HL-60 (cell line): ENCODE measurements at regions not wholly inside any gene's neighbourhood (a gene's known extent, or its start where the extent isn't known, plus 50 kb on each side); places are given as distances from the start of the nearest gene placed in this dataset.

Experiments used
- DNase-seq, 2 experiments: peaks; one replicate each; pipeline ENCODE4 v3.0.0-alpha.2; 2010 to 2020; ENCODE audit warnings: low read depth in 1 of 2, low spot score in 1 of 2
- H3K27ac ChIP-seq: fragments of 250-450 bp; sonication (Bioruptor Pico); replicated peaks from 2 replicates; pipeline ENCODE4 v1.5.1; 2020; ENCODE audit warnings: mild to moderate bottlenecking, moderate library complexity
- H3K27me3 ChIP-seq: fragments of 250-450 bp; sonication (Bioruptor Pico); 2 replicates; pipeline ENCODE4 v1.5.1; 2021; ENCODE audit warnings: mild to moderate bottlenecking, moderate library complexity; ENCODE audit not compliant: insufficient read depth, poor library complexity, severe bottlenecking
- H3K4me3 ChIP-seq: replicated peaks from 2 replicates; pipeline ENCODE4 v1.5.1; 2011; ENCODE audit warnings: mild to moderate bottlenecking, control low read depth, low read length; ENCODE audit not compliant: insufficient read depth
- GABPA ChIP-seq: IDR thresholded peaks from 2 replicates; pipeline ENCODE4 v1.6.1; 2012; ENCODE audit warnings: low read depth
- POLR2AphosphoS5 ChIP-seq: IDR thresholded peaks from 2 replicates; pipeline ENCODE4 v1.6.1; 2012; ENCODE audit warnings: low read depth
- SPI1 ChIP-seq: IDR thresholded peaks from 2 replicates; pipeline ENCODE4 v1.6.1; 2012; ENCODE audit warnings: low read depth, mild to moderate bottlenecking, borderline replicate concordance
- TF ChIP-seq, protein P1 (sequence below): IDR thresholded peaks from 2 replicates; pipeline ENCODE4 v1.6.1; 2012; ENCODE audit warnings: low read depth; ENCODE audit not compliant: insufficient replicate concordance
- TF ChIP-seq, protein P2 (sequence below): IDR thresholded peaks from one replicate; pipeline ENCODE4 v1.5.1; 2011; ENCODE audit warnings: low read length, control low read depth, inconsistent platforms; ENCODE audit not compliant: insufficient read depth

DNA sequence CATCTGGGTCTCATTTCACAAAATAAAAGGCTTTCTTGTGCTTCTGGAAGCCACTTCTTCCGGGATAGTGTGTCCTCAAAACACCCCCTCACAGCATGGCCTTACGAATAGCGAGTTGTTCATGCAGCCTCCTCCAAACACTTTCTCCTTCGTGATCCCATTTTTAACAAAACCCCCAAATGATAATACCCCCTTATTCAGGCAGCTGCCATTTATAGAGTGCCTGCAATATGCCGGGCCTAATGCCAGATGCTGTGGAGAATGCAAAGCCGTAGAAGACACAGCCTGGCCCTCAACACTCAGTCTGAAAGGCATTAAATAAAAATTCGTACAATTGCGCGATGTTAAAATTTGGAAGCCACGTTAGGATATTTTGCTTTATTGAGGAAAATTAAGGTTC lies 66.4 kb upstream of the SLC44A1 start:
- H3K4me3 ChIP-seq, result no peak overlapping the region
- DNase-seq, result no peak
- no peak for TF ChIP-seq GABPA
- H3K27ac ChIP-seq, result no peak overlapping the region
- H3K27me3 ChIP-seq, result no peaks in the 10 kb centered on the region

DNA sequence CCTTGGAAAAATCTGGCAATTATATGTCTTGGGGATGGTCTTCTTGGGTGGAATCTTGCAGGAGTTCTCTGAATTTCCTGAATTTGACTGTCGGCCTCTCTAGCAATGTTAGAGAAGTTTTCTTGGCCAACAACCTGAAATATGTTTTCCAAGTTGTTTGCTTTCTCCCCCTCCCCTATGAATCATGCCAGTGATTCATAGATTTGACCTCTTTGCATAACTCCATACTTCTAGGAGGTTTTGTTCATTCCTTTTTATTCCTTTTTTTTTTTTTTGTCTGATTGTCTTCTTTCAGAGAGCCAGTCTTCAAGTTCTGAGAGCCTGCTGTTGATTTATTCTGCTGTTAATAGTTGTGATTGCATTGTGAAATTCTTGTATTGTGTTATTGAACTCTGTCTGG lies 56.7 kb upstream of the SLC44A1 start:
- H3K27ac ChIP-seq, result no peak overlapping the region
- H3K4me3 ChIP-seq, result no peak overlapping the region
- TF ChIP-seq SPI1 (no peak), GABPA (no peak), POLR2AphosphoS5 (no peak)
- TF ChIP-seq, protein P1, sequence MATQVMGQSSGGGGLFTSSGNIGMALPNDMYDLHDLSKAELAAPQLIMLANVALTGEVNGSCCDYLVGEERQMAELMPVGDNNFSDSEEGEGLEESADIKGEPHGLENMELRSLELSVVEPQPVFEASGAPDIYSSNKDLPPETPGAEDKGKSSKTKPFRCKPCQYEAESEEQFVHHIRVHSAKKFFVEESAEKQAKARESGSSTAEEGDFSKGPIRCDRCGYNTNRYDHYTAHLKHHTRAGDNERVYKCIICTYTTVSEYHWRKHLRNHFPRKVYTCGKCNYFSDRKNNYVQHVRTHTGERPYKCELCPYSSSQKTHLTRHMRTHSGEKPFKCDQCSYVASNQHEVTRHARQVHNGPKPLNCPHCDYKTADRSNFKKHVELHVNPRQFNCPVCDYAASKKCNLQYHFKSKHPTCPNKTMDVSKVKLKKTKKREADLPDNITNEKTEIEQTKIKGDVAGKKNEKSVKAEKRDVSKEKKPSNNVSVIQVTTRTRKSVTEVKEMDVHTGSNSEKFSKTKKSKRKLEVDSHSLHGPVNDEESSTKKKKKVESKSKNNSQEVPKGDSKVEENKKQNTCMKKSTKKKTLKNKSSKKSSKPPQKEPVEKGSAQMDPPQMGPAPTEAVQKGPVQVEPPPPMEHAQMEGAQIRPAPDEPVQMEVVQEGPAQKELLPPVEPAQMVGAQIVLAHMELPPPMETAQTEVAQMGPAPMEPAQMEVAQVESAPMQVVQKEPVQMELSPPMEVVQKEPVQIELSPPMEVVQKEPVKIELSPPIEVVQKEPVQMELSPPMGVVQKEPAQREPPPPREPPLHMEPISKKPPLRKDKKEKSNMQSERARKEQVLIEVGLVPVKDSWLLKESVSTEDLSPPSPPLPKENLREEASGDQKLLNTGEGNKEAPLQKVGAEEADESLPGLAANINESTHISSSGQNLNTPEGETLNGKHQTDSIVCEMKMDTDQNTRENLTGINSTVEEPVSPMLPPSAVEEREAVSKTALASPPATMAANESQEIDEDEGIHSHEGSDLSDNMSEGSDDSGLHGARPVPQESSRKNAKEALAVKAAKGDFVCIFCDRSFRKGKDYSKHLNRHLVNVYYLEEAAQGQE, result no peak
- TF ChIP-seq, protein P2, sequence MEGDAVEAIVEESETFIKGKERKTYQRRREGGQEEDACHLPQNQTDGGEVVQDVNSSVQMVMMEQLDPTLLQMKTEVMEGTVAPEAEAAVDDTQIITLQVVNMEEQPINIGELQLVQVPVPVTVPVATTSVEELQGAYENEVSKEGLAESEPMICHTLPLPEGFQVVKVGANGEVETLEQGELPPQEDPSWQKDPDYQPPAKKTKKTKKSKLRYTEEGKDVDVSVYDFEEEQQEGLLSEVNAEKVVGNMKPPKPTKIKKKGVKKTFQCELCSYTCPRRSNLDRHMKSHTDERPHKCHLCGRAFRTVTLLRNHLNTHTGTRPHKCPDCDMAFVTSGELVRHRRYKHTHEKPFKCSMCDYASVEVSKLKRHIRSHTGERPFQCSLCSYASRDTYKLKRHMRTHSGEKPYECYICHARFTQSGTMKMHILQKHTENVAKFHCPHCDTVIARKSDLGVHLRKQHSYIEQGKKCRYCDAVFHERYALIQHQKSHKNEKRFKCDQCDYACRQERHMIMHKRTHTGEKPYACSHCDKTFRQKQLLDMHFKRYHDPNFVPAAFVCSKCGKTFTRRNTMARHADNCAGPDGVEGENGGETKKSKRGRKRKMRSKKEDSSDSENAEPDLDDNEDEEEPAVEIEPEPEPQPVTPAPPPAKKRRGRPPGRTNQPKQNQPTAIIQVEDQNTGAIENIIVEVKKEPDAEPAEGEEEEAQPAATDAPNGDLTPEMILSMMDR, result no peak
- peak in 1 of 2 experiments; percentile 54 for DNase-seq
- no peaks in the 10 kb centered on the region for H3K27me3 ChIP-seq

DNA sequence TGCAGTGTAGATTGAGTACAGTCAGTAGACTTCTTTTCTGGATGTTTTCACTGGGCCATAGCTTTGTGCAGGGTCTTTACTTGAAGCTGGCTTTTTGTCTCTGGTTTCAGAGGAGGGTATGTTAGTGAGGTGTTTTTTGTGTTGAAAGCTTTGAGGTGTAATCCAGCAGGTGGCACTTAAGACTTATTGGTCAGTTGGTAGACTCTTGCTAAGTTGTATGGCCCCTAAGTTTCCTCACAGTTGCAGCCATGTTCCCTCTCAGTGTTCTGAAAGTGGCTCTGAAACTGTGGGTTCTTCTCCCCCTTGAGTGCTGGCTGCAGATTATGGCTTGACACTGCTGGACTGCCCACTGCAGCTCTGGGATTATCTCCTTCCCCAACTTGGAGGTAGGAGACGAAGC lies 55.7 kb upstream of the SLC44A1 start:
- Histone ChIP-seq H3K27me3 (no peaks in the 10 kb centered on the region), H3K27ac (no peak overlapping the region), H3K4me3 (no peak overlapping the region)
- DNase-seq, result peak in 1 of 2 experiments; percentile 14
- TF ChIP-seq POLR2AphosphoS5, result no peak
- no peak for TF ChIP-seq GABPA
- no peak for TF ChIP-seq SPI1
- TF ChIP-seq, protein P1, result no peak

DNA sequence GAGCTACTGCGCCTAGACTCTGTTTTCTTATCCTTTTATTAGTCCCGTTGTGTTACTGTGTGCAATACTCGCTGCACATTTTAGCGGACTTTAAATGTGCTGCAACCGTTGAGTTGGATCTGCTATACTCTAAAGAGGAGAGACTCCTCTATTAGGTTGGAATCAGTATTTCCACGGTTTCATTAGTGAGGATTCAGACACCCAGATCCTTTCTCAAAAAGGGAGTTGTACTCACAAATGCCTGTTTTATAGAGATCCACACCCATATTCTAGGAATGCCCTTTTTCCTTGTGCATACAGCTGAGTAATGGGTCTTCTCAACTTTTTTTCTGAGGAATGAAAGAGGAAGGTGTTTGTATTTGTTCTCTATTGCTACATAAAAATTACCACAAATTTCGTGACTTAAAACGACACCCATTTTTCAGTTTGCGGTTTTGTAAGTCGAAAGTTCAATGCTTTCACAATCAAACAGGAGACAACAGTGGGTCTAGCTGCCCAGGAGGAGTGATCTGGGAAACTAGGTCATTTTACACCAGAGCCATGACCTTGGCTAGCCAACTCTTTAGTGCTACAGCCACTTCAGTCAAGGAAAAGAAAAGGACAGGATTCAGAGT lies 52.8 kb upstream of the SLC44A1 start:
- Histone ChIP-seq H3K27me3 (no peaks in the 10 kb centered on the region), H3K27ac (peak overlapping the region; percentile 82), H3K4me3 (no peak overlapping the region)
- TF ChIP-seq POLR2AphosphoS5, result peak; percentile 91
- TF ChIP-seq SPI1, result peak; percentile 42; the same call in 1 of the 2 replicates
- TF ChIP-seq, protein P2, result no peak
- TF ChIP-seq, protein P1, result peak; percentile 47
- 0 out of 2 replicates have a peak, but pooled peaks have one; percentile 38 for TF ChIP-seq GABPA
- peak; percentile 87 to 96 for DNase-seq
